KMS-11 (cell line): ENCODE measurements at regions not wholly inside any gene's neighbourhood (a gene's known extent, or its start where the extent isn't known, plus 50 kb on each side); places are given as distances from the start of the nearest gene placed in this dataset.

Experiments
- H2AFZ ChIP-seq: fragments of 200-600 bp; sonication (generic); 2 replicates; pipeline ENCODE4 v1.6.1; 2016; ENCODE audit warnings: antibody characterized with exemption, mixed run types, low read depth
- H3K27ac ChIP-seq: fragments of 200-600 bp; sonication (generic); 2 replicates; pipeline ENCODE4 v1.6.1; 2016; ENCODE audit warnings: mild to moderate bottlenecking, mixed run types
- H3K27me3 ChIP-seq: fragments of 200-600 bp; sonication (generic); 2 replicates; pipeline ENCODE4 v1.6.1; 2017; ENCODE audit warnings: mild to moderate bottlenecking, low read depth, mixed run types, moderate library complexity; ENCODE audit not compliant: insufficient read depth
- H3K36me3 ChIP-seq: fragments of 200-600 bp; sonication (generic); 2 replicates; pipeline ENCODE4 v1.6.1; 2017; ENCODE audit warnings: mild to moderate bottlenecking, mixed run types; ENCODE audit not compliant: insufficient read depth
- H3K4me1 ChIP-seq: fragments of 200-600 bp; sonication (generic); 2 replicates; pipeline ENCODE4 v1.6.1; 2016; ENCODE audit warnings: mild to moderate bottlenecking, low read depth, mixed run types; ENCODE audit not compliant: poor library complexity, severe bottlenecking
- H3K4me2 ChIP-seq: fragments of 200-600 bp; sonication (generic); 2 replicates; pipeline ENCODE4 v1.7.0; 2016; ENCODE audit warnings: mild to moderate bottlenecking, mixed run types
- H3K4me3 ChIP-seq: fragments of 200-600 bp; sonication (generic); IDR thresholded peaks from 2 replicates; pipeline ENCODE4 v1.6.1; 2017; ENCODE audit warnings: low read depth, low read length, mixed read lengths; ENCODE audit not compliant: insufficient read depth
- H3K79me2 ChIP-seq: fragments of 200-600 bp; sonication (generic); 2 replicates; pipeline ENCODE4 v1.6.1; 2016; ENCODE audit warnings: low read depth, mixed run types; ENCODE audit not compliant: insufficient read depth
- H3K9ac ChIP-seq: fragments of 200-600 bp; sonication (generic); 2 replicates; pipeline ENCODE4 v1.6.1; 2016; ENCODE audit warnings: mild to moderate bottlenecking, mixed run types
- H4K20me1 ChIP-seq: fragments of 200-600 bp; sonication (generic); 2 replicates; pipeline ENCODE4 v1.6.1; 2016; ENCODE audit warnings: mild to moderate bottlenecking, mixed run types; ENCODE audit not compliant: insufficient read depth
- CTCF ChIP-seq: fragments of 200-600 bp; sonication (generic); conservative IDR thresholded peaks from 2 replicates; pipeline ENCODE4 v1.6.1; 2017; ENCODE audit warnings: low read depth, mild to moderate bottlenecking, antibody characterized with exemption, low read length, moderate library complexity, mixed read lengths

DNA sequence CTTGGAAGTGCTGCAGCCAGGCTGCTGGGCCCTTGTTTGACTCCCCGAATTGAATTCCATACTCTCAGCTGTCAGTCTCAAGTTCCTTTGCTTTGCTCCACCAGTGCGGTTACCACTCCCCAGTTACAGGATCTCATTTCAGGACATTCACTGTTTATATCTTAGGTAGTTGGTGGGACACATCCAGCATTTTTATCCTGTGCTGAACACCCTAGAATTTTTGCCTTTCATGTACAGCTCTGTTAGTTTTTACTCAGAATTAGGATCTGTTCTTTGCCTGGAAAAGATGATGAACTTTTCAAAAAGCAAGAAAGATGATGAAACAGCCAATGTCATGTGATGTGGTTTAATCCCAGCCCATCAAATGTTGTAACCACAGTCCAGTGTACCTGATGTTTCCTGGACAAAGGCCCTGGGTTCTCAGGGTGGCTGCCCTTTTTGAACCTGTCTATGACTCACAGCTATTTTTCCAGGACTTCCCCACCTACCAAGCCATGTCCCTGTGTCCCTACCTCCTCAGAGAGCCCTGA is 149.7 kb downstream of the NOC3L start:
- H2AFZ ChIP-seq: no peak overlapping the region
- no peaks in the 10 kb centered on the region for H4K20me1 ChIP-seq
- no peaks in the 10 kb centered on the region for H3K4me1 ChIP-seq
- H3K27me3 ChIP-seq: no peaks in the 10 kb centered on the region
- no peak overlapping the region for H3K27ac ChIP-seq
- H3K4me2 ChIP-seq: no peak overlapping the region
- no peaks in the 10 kb centered on the region for H3K79me2 ChIP-seq
- TF ChIP-seq CTCF: no peak
- H3K36me3 ChIP-seq: no peaks in the 10 kb centered on the region
- H3K4me3 ChIP-seq: no peak overlapping the region
- no peak overlapping the region for H3K9ac ChIP-seq

- Histone ChIP-seq H3K4me3 (no peak overlapping the region), H3K79me2 (no peaks in the 10 kb centered on the region), H2AFZ (no peak overlapping the region), H3K36me3 (no peaks in the 10 kb centered on the region), H3K27ac (no peak overlapping the region), H3K9ac (no peak overlapping the region), H3K27me3 (no peaks in the 10 kb centered on the region), H3K4me1 (no peaks in the 10 kb centered on the region), H3K4me2 (no peak overlapping the region), H4K20me1 (no peaks in the 10 kb centered on the region)
- no peak for TF ChIP-seq CTCF
Measured at GRCh38 chr10:94213980-94214379, 148.8 kb downstream of the NOC3L start.

DNA sequence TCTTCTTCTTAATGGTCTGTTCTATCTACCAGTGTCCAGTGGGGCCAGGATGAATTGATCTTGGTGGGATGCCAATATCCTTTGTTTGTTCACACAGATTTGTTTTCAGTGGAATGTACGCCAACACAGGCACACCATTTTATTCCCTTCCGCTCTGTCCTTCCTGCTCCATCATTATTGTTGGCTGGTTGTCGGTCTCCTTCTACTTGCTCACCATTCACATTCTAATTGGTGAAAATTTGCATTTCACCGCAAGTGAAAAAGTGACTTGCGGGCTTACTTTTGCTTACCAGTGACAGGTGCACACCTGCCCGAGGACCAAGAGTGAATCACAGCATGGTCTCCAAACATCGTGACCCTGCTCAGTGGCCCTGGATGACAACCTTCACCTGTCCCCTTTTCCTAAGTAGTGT is 148.3 kb downstream of the NOC3L start:
- no peaks in the 10 kb centered on the region for H3K4me1 ChIP-seq
- no peak overlapping the region for H3K9ac ChIP-seq
- no peaks in the 10 kb centered on the region for H3K27me3 ChIP-seq
- H3K4me3 ChIP-seq: no peak overlapping the region
- H3K36me3 ChIP-seq: no peaks in the 10 kb centered on the region
- H4K20me1 ChIP-seq: no peaks in the 10 kb centered on the region
- H2AFZ ChIP-seq: no peak overlapping the region
- H3K79me2 ChIP-seq: no peaks in the 10 kb centered on the region
- no peak overlapping the region for H3K27ac ChIP-seq
- no peak for TF ChIP-seq CTCF
- no peak overlapping the region for H3K4me2 ChIP-seq

- H2AFZ ChIP-seq: no peak overlapping the region
Measured at GRCh38 chr10:94216201-94216600, 146.5 kb downstream of the NOC3L start.

More at GRCh38 chr10:94216201-94216600, 146.5 kb downstream of the NOC3L start:
- no peaks in the 10 kb centered on the region for H3K27me3 ChIP-seq
- no peak overlapping the region for H3K4me2 ChIP-seq
- no peak for TF ChIP-seq CTCF
- H3K27ac ChIP-seq: no peak overlapping the region
- no peaks in the 10 kb centered on the region for H3K36me3 ChIP-seq
- H4K20me1 ChIP-seq: no peaks in the 10 kb centered on the region
- H3K4me3 ChIP-seq: no peak overlapping the region
- H3K79me2 ChIP-seq: no peaks in the 10 kb centered on the region
- no peak overlapping the region for H3K9ac ChIP-seq
- H3K4me1 ChIP-seq: no peaks in the 10 kb centered on the region
